GM21825 (cell line): ENCODE measurements at regions not wholly inside any gene's neighbourhood (a gene's known extent, or its start where the extent isn't known, plus 50 kb on each side); places are given as distances from the start of the nearest gene placed in this dataset.
"Not testable (repeated sequence)": the region's sequence is repeated elsewhere in the genome, so short reads cannot be mapped to it uniquely, and the experiment has no call there.

Experiments used
- ATAC-seq: cut with Tn5 transposase; IDR thresholded peaks from one replicate; pipeline ENCODE4 v1.9.1; 2021; ENCODE audit warnings: mild to moderate bottlenecking, moderate library complexity; ENCODE audit not compliant: unreplicated experiment

- no peak for ATAC-seq
Measured at GRCh38 chr7:138214926-138215325, 138.7 kb downstream of the AKR1D1 start.

GRCh38 chr7:138220321-138220720 lies 144.1 kb downstream of the AKR1D1 start:
- not testable (repeated sequence) for ATAC-seq

GRCh38 chr7:138221388-138221787 lies 145.1 kb downstream of the AKR1D1 start:
- ATAC-seq, result not testable (repeated sequence)

- no peak for ATAC-seq
Measured at GRCh38 chr7:138223402-138223879, 147.2 kb downstream of the AKR1D1 start.

GRCh38 chr7:138226001-138226476 lies 149.8 kb downstream of the AKR1D1 start:
- ATAC-seq, result no peak

- ATAC-seq, result no peak
Measured at GRCh38 chr7:138226745-138227279, 150.6 kb downstream of the AKR1D1 start.

GRCh38 chr7:138228119-138228518 lies 151.9 kb downstream of the AKR1D1 start:
- no peak for ATAC-seq

GRCh38 chr7:138228769-138229168 lies 152.5 kb downstream of the AKR1D1 start:
- ATAC-seq, result no peak

GRCh38 chr7:138233189-138233588 lies 156.9 kb downstream of the AKR1D1 start:
- no peak for ATAC-seq

GRCh38 chr7:138235207-138235606 lies 158.9 kb downstream of the AKR1D1 start:
- ATAC-seq, result no peak

- no peak for ATAC-seq
Measured at GRCh38 chr7:138237995-138238394, 161.7 kb downstream of the AKR1D1 start.

- ATAC-seq, result no peak
Measured at GRCh38 chr7:138238734-138239659, 162.7 kb downstream of the AKR1D1 start.

- ATAC-seq, result no peak
Measured at GRCh38 chr7:138243430-138243829, 167.2 kb downstream of the AKR1D1 start.

- ATAC-seq, result no peak
Measured at GRCh38 chr7:138243836-138244235, 167.6 kb downstream of the AKR1D1 start.

- no peak for ATAC-seq
Measured at GRCh38 chr7:138244606-138245005, 168.3 kb downstream of the AKR1D1 start.

- ATAC-seq, result no peak
Measured at GRCh38 chr7:138245216-138245615, 169.0 kb downstream of the AKR1D1 start.

GRCh38 chr7:138245682-138246081 lies 169.4 kb downstream of the AKR1D1 start:
- no peak for ATAC-seq

GRCh38 chr7:138246428-138246827 lies 170.2 kb downstream of the AKR1D1 start:
- ATAC-seq, result no peak

GRCh38 chr7:138247081-138247480 lies 170.8 kb downstream of the AKR1D1 start:
- ATAC-seq, result no peak

- no peak for ATAC-seq
Measured at GRCh38 chr7:138247568-138248333, 171.5 kb downstream of the AKR1D1 start.

- no peak for ATAC-seq
Measured at GRCh38 chr7:138248609-138249008, 172.3 kb downstream of the AKR1D1 start.
